ENCODE measurements at regions not wholly inside any gene's neighbourhood (a gene's known extent, or its start where the extent isn't known, plus 50 kb on each side); places are given as distances from the start of the nearest gene placed in this dataset.

DNA sequence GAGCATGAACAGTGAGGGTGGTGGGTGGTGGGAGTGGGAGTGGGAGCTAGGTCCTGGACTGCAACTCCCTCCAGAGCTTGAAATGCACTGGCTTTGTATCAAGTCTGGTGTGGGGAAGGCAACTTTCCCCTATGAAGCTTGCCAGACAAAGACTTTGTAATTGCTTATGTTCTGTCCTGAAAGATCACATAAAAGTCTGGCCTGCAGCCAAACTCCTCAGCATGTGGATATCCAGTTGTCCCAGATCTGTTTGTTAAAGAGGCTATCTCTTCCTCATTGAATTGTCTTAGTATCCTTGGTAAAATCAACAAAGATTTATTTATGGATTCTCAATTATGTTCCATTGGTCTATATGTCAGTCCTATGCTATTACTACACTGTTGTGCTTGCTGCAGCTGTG, 607.9 kb downstream of the GLUD2 start:
- DNase-seq (ENCODE audit: low spot score) = no peak

DNA sequence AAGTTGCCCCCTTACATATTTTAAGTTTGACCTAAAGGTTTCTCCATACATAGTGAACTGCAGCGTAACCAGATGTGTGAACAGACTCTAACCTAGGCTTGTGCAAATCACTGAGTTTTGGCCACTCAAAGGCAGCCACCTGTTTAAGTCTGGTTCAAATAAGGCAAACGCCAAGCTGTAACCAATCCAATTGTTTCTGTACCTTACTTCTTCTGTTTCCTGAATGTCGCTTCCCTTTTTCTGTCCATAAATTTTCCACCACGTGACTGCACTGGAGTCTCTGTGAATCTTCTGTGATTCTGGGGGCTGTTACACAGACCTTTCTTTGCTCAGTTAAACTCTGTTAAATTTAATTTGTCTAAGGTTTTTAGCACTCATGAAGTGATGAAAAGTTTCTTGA, 618.8 kb downstream of the GLUD2 start:
- H3K27ac ChIP-seq (ENCODE audit: low read depth in 1 of 2, low read length in 2 of 2) = no peak overlapping the region
- H3K4me3 ChIP-seq (ENCODE audit: low read depth in 1 of 3, low read length in 3 of 3) = no peak overlapping the region
- WGBS = 71% methylated on average over 4 of the region's 4 CpGs
- no peaks in the 10 kb centered on the region for H3K4me1 ChIP-seq (ENCODE audit: control insufficient read depth in 4 of 4, insufficient read depth in 4 of 4, low read length in 3 of 4)
- H3K36me3 ChIP-seq (ENCODE audit: control insufficient read depth in 4 of 4, insufficient read depth in 3 of 4, low read depth in 1 of 4, low read length in 3 of 4) = no peaks in the 10 kb centered on the region
- no peaks in the 10 kb centered on the region for H3K27me3 ChIP-seq (ENCODE audit: control insufficient read depth in 4 of 4, insufficient read depth in 4 of 4, low read length in 3 of 4)
- no peaks in the 10 kb centered on the region for H3K9me3 ChIP-seq (ENCODE audit: control insufficient read depth in 4 of 4, low read length in 3 of 4)
- DNase-seq (ENCODE audit: low spot score) = no peak
- H3K9ac ChIP-seq (ENCODE audit: low read depth in 1 of 2, low read length in 2 of 2) = no peak overlapping the region
- TF ChIP-seq FOXA2 (IDR thresholded peaks at IDR 0.05) (no peak), FOXA1 (IDR thresholded peaks at IDR 0.05) (no peak), HNF4G (IDR thresholded peaks at IDR 0.05) (no peak), HNF4A (conservative IDR thresholded peaks at IDR 0.05) (no peak), YY1 (IDR thresholded peaks at IDR 0.05) (no peak), EGR1 (IDR thresholded peaks at IDR 0.05; ENCODE audit: low read depth in 2 of 2) (no peak), RXRA (IDR thresholded peaks at IDR 0.05) (no peak), RAD21 (IDR thresholded peaks at IDR 0.05) (no peak), NR2F2 (IDR thresholded peaks at IDR 0.05) (no peak), GABPA (IDR thresholded peaks at IDR 0.05 in 1 of 2, conservative IDR thresholded peaks at IDR 0.05 in 1 of 2) (no peak), TAF1 (conservative IDR thresholded peaks at IDR 0.05) (no peak)
- TF ChIP-seq, protein P1, sequence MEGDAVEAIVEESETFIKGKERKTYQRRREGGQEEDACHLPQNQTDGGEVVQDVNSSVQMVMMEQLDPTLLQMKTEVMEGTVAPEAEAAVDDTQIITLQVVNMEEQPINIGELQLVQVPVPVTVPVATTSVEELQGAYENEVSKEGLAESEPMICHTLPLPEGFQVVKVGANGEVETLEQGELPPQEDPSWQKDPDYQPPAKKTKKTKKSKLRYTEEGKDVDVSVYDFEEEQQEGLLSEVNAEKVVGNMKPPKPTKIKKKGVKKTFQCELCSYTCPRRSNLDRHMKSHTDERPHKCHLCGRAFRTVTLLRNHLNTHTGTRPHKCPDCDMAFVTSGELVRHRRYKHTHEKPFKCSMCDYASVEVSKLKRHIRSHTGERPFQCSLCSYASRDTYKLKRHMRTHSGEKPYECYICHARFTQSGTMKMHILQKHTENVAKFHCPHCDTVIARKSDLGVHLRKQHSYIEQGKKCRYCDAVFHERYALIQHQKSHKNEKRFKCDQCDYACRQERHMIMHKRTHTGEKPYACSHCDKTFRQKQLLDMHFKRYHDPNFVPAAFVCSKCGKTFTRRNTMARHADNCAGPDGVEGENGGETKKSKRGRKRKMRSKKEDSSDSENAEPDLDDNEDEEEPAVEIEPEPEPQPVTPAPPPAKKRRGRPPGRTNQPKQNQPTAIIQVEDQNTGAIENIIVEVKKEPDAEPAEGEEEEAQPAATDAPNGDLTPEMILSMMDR (IDR thresholded peaks at IDR 0.05; ENCODE audit: low read depth, low read length, missing input control) = no peak
- TF ChIP-seq, protein P2, sequence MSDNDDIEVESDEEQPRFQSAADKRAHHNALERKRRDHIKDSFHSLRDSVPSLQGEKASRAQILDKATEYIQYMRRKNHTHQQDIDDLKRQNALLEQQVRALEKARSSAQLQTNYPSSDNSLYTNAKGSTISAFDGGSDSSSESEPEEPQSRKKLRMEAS (IDR thresholded peaks at IDR 0.05) = no peak
- TF ChIP-seq, protein P3, sequence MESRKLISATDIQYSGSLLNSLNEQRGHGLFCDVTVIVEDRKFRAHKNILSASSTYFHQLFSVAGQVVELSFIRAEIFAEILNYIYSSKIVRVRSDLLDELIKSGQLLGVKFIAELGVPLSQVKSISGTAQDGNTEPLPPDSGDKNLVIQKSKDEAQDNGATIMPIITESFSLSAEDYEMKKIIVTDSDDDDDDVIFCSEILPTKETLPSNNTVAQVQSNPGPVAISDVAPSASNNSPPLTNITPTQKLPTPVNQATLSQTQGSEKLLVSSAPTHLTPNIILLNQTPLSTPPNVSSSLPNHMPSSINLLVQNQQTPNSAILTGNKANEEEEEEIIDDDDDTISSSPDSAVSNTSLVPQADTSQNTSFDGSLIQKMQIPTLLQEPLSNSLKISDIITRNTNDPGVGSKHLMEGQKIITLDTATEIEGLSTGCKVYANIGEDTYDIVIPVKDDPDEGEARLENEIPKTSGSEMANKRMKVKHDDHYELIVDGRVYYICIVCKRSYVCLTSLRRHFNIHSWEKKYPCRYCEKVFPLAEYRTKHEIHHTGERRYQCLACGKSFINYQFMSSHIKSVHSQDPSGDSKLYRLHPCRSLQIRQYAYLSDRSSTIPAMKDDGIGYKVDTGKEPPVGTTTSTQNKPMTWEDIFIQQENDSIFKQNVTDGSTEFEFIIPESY (IDR thresholded peaks at IDR 0.05) = no peak
- TF ChIP-seq, protein P4, sequence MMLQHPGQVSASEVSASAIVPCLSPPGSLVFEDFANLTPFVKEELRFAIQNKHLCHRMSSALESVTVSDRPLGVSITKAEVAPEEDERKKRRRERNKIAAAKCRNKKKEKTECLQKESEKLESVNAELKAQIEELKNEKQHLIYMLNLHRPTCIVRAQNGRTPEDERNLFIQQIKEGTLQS (IDR thresholded peaks at IDR 0.05) = no peak
- TF ChIP-seq, protein P5, sequence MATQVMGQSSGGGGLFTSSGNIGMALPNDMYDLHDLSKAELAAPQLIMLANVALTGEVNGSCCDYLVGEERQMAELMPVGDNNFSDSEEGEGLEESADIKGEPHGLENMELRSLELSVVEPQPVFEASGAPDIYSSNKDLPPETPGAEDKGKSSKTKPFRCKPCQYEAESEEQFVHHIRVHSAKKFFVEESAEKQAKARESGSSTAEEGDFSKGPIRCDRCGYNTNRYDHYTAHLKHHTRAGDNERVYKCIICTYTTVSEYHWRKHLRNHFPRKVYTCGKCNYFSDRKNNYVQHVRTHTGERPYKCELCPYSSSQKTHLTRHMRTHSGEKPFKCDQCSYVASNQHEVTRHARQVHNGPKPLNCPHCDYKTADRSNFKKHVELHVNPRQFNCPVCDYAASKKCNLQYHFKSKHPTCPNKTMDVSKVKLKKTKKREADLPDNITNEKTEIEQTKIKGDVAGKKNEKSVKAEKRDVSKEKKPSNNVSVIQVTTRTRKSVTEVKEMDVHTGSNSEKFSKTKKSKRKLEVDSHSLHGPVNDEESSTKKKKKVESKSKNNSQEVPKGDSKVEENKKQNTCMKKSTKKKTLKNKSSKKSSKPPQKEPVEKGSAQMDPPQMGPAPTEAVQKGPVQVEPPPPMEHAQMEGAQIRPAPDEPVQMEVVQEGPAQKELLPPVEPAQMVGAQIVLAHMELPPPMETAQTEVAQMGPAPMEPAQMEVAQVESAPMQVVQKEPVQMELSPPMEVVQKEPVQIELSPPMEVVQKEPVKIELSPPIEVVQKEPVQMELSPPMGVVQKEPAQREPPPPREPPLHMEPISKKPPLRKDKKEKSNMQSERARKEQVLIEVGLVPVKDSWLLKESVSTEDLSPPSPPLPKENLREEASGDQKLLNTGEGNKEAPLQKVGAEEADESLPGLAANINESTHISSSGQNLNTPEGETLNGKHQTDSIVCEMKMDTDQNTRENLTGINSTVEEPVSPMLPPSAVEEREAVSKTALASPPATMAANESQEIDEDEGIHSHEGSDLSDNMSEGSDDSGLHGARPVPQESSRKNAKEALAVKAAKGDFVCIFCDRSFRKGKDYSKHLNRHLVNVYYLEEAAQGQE (IDR thresholded peaks at IDR 0.05) = no peak

More for the DNA sequence above, 607.9 kb downstream of the GLUD2 start:
- no peak for TF ChIP-seq RXRA (IDR thresholded peaks at IDR 0.05)
- TF ChIP-seq TAF1 (conservative IDR thresholded peaks at IDR 0.05) = no peak
- TF ChIP-seq, protein P3 (IDR thresholded peaks at IDR 0.05) = no peak
- TF ChIP-seq, protein P1 (IDR thresholded peaks at IDR 0.05; ENCODE audit: low read depth, low read length, missing input control) = no peak
- no peak for TF ChIP-seq SP1 (IDR thresholded peaks at IDR 0.05)
- TF ChIP-seq EGR1 (IDR thresholded peaks at IDR 0.05; ENCODE audit: low read depth in 2 of 2) = no peak
- TF ChIP-seq, protein P4 (IDR thresholded peaks at IDR 0.05) = no peak
- Histone ChIP-seq H3K4me3 (ENCODE audit: low read depth in 1 of 3, low read length in 3 of 3) (no peak overlapping the region), H3K4me1 (ENCODE audit: control insufficient read depth in 4 of 4, insufficient read depth in 4 of 4, low read length in 3 of 4) (no peaks in the 10 kb centered on the region), H3K27me3 (ENCODE audit: control insufficient read depth in 4 of 4, insufficient read depth in 4 of 4, low read length in 3 of 4) (no peaks in the 10 kb centered on the region), H3K9ac (ENCODE audit: low read depth in 1 of 2, low read length in 2 of 2) (no peak overlapping the region), H3K27ac (ENCODE audit: low read depth in 1 of 2, low read length in 2 of 2) (no peak overlapping the region), H3K36me3 (ENCODE audit: control insufficient read depth in 4 of 4, insufficient read depth in 3 of 4, low read depth in 1 of 4, low read length in 3 of 4) (no peaks in the 10 kb centered on the region), H3K9me3 (ENCODE audit: control insufficient read depth in 4 of 4, low read length in 3 of 4) (no peaks in the 10 kb centered on the region)
